Ascending aorta (tissue), 2 donors: ENCODE measurements at regions not wholly inside any gene's neighbourhood (a gene's known extent, or its start where the extent isn't known, plus 50 kb on each side); places are given as distances from the start of the nearest gene placed in this dataset.

Experiments used
- DNase-seq, 2 donors: peaks; one replicate each; pipeline ENCODE4 v3.0.0-alpha.2; 2019; ENCODE audit warnings: low spot score in 2 of 2
- H3K27ac ChIP-seq, 2 donors: fragments of 200-600 bp; sonication (generic); one replicate each; pipeline ENCODE4 v1.5.1; 2016 to 2017; ENCODE audit warnings: mild to moderate bottlenecking in 1 of 2
- H3K27me3 ChIP-seq: fragments of 200-600 bp; sonication (generic); one replicate; pipeline ENCODE4 v1.5.1; 2017
- H3K36me3 ChIP-seq, 2 donors: fragments of 200-600 bp; sonication (generic); one replicate each; pipeline ENCODE4 v1.5.1; 2016
- H3K4me1 ChIP-seq, 2 donors: fragments of 200-600 bp; sonication (generic); one replicate each; pipeline ENCODE4 v1.5.1; 2016 to 2017; ENCODE audit warnings: mild to moderate bottlenecking in 1 of 2
- H3K4me3 ChIP-seq, 2 donors: fragments of 200-600 bp; sonication (generic); one replicate each; pipeline ENCODE4 v1.5.1; 2016 to 2017; ENCODE audit warnings: mild to moderate bottlenecking in 1 of 2
- H3K9me3 ChIP-seq, 2 donors: fragments of 200-600 bp; sonication (generic); one replicate each; pipeline ENCODE4 v1.5.1; 2016
- CTCF ChIP-seq, 3 experiments: fragments of 200-600 bp in 2 of 3; fragments of 450-650 bp in 1 of 3; sonication (generic) in 2 of 3; IDR thresholded peaks; one replicate each; pipeline ENCODE4 v1.5.1; 2016 to 2019; ENCODE audit warnings: antibody characterized with exemption in 3 of 3, mild to moderate bottlenecking in 1 of 3, moderate library complexity in 1 of 3
- intact Hi-C: fragments of 100-400 bp; cut with DNase I; formaldehyde crosslinking; loops from one replicate; pipeline ENCODE4 v1.15.1; 2023

DNA sequence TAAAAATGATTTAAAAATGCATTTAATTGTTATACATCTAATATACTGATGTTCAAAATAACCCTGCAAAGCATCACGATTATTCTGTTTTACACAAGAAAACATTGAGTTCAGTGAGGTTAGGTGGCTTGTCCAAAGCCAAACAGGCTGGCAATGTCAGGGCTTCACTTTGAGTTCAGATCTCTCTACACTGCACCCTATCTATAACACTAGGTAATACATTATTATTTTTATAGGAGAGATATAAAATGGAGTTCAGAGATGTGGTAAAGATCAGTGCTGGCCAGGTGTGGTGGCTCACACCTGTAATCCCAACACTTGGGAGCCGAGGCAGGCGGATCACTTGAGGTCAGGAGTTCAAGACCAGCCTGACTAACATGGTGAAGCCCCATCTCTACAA lies 165.9 kb upstream of the MYO3A start:
- Histone ChIP-seq H3K4me3 (no peak overlapping the region), H3K4me1 (no peaks in the 10 kb centered on the region), H3K36me3 (no peaks in the 10 kb centered on the region), H3K9me3 (no peaks in the 10 kb centered on the region), H3K27me3 (no peaks in the 10 kb centered on the region), H3K27ac (no peak overlapping the region)
- no peak for DNase-seq
- intact Hi-C loops, result no loop called here
- no peak for TF ChIP-seq CTCF (IDR thresholded peaks at IDR 0.05)

GRCh38 chr10:25778646-25779045 lies 155.4 kb upstream of the MYO3A start:
- no peak for TF ChIP-seq CTCF (IDR thresholded peaks at IDR 0.05)
- intact Hi-C loops, result no loop called here

GRCh38 chr10:25786161-25786560 lies 147.9 kb upstream of the MYO3A start:
- Histone ChIP-seq H3K4me1 (no peaks in the 10 kb centered on the region), H3K9me3 (no peaks in the 10 kb centered on the region), H3K27me3 (no peaks in the 10 kb centered on the region), H3K36me3 (no peaks in the 10 kb centered on the region), H3K27ac (no peak overlapping the region), H3K4me3 (no peak overlapping the region)
- no peak for TF ChIP-seq CTCF (IDR thresholded peaks at IDR 0.05)
- no peak for DNase-seq
- intact Hi-C loops, result no loop called here

More at GRCh38 chr10:25778646-25779045, 155.4 kb upstream of the MYO3A start:
- no peaks in the 10 kb centered on the region for H3K36me3 ChIP-seq
- no peak for DNase-seq
- no peaks in the 10 kb centered on the region for H3K27me3 ChIP-seq
- no peak overlapping the region for H3K27ac ChIP-seq
- no peaks in the 10 kb centered on the region for H3K4me1 ChIP-seq
- H3K4me3 ChIP-seq, result no peak overlapping the region
- no peaks in the 10 kb centered on the region for H3K9me3 ChIP-seq

GRCh38 chr10:25786899-25787298 lies 147.1 kb upstream of the MYO3A start:
- no peak for DNase-seq
- no peak overlapping the region for H3K4me3 ChIP-seq
- H3K27me3 ChIP-seq, result no peaks in the 10 kb centered on the region
- H3K9me3 ChIP-seq, result no peaks in the 10 kb centered on the region
- no peaks in the 10 kb centered on the region for H3K36me3 ChIP-seq
- H3K27ac ChIP-seq, result no peak overlapping the region
- intact Hi-C loops, result no loop called here
- no peaks in the 10 kb centered on the region for H3K4me1 ChIP-seq
- TF ChIP-seq CTCF (IDR thresholded peaks at IDR 0.05), result no peak

DNA sequence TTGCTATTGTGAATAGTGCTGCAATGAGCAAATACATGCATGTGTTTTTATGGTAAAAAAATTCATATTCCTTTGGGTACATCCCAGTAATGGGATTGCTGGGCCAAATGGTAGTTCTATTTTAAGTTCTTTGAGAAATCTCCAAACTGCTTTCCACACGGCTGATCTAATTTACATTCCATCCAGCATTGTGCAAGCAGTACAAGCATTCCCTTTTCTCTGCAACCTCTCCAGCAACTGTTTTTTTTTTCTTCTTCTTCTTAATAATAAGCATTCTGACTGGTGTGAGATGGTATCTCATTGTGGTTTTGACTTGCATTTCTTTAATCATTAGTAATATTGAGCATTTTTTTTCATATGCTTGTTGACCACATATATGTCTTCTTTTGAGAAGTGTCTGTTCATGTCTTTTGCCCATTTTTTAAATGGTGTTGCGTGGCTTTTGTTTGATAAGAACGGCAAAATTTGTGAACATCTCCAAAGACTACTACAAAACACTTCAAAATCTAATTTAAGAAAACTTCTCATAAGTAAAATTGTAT lies 136.1 kb upstream of the MYO3A start:
- intact Hi-C loops, result no loop called here
- H3K4me3 ChIP-seq, result no peak overlapping the region
- no peak for DNase-seq
- H3K27ac ChIP-seq, result no peak overlapping the region
- H3K9me3 ChIP-seq, result no peaks in the 10 kb centered on the region
- no peaks in the 10 kb centered on the region for H3K4me1 ChIP-seq
- no peak for TF ChIP-seq CTCF (IDR thresholded peaks at IDR 0.05)
- no peaks in the 10 kb centered on the region for H3K27me3 ChIP-seq
- H3K36me3 ChIP-seq, result no peaks in the 10 kb centered on the region

DNA sequence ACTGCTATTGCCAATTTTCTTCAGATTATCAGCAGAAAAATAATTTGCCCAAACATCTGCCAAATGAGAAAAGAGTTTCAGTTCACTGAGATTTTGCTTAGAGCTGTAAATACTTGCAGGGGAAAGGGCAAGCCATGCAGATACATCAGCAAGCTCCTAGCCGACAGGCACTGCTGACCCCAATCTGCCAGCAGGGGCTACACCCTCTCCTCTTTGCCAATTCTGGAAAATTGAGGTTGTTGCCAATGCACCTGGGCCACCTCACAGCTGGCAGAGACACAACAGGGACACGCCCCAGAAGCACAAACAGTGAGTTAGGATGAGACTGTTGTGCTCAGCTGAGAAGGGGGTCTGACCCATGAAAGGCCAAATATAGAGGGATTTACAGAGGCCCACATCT lies 129.5 kb upstream of the MYO3A start:
- no peaks in the 10 kb centered on the region for H3K4me1 ChIP-seq
- no peak overlapping the region for H3K27ac ChIP-seq
- no peak overlapping the region for H3K4me3 ChIP-seq
- no peak for DNase-seq
- H3K9me3 ChIP-seq, result no peaks in the 10 kb centered on the region
- H3K36me3 ChIP-seq, result no peaks in the 10 kb centered on the region
- intact Hi-C loops, result no loop called here
- TF ChIP-seq CTCF (IDR thresholded peaks at IDR 0.05), result no peak
- H3K27me3 ChIP-seq, result no peaks in the 10 kb centered on the region
